ENCODE measurements at regions not wholly inside any gene's neighbourhood (a gene's known extent, or its start where the extent isn't known, plus 50 kb on each side); places are given as distances from the start of the nearest gene placed in this dataset.

DNA sequence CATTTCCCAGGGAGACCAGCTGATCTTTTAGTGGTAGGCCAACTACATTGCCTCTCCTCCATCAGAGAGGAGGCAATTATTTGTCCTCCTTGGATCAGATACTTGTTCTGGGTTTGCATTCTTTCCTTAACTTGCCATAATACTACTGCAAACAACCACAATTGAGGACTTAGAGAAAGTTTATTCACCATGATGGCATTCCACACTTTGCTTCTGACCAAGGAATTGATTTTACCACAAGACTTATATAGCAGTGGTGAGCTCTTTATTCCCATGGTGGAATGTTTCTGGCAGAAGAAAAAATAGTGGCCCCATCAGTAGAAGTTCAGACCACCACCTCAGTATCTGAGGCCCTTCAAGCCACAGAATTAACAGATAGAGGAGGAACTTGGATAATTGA lies 123.9 kb upstream of the PPP3CA start:
- TF ChIP-seq RAD21 (CRISPR knock-in tag; IDR thresholded peaks at IDR 0.05), result no peak
- no peak for TF ChIP-seq FOXJ3 (CRISPR knock-in tag; IDR thresholded peaks at IDR 0.05; ENCODE audit: borderline replicate concordance)
- no peak for TF ChIP-seq KDM6A (CRISPR knock-in tag; IDR thresholded peaks at IDR 0.05; ENCODE audit: low read depth)
- no peak for TF ChIP-seq ZNF780A (CRISPR knock-in tag; IDR thresholded peaks at IDR 0.05)
- no peak for TF ChIP-seq JUND (CRISPR knock-in tag; IDR thresholded peaks at IDR 0.05)
- TF ChIP-seq RELA (CRISPR knock-in tag; IDR thresholded peaks at IDR 0.05), result no peak
